ENCODE measurements at regions not wholly inside any gene's neighbourhood (a gene's known extent, or its start where the extent isn't known, plus 50 kb on each side); places are given as distances from the start of the nearest gene placed in this dataset.

GRCh38 chr1:34682452-34683223 is 72.2 kb upstream of the GJB5 start:
- CTCF ChIA-PET, result interaction anchor here (0.6 to 1.3 kb wide), 4 partner anchors 7 to 250 kb away, joined by 3 to 4 read pairs (median 3); no protein-coding TSS in a partner anchor
- H2AFZ ChIP-seq (ENCODE audit: insufficient read depth, low read depth, low read length, poor library complexity, severe bottlenecking), result no peak overlapping the region
- DNase-seq, result no peak
- POLR2A ChIA-PET, result no interaction called here
- no peaks in the 10 kb centered on the region for H3K27me3 ChIP-seq (replicated peaks in 1 of 4; ENCODE audit: control extremely low read depth in 1 of 4, control insufficient read depth in 3 of 4, insufficient read depth in 4 of 4, low read length in 3 of 4)
- no peak overlapping the region for H3K4me2 ChIP-seq (replicated peaks; ENCODE audit: low read depth, low read length, poor library complexity, severe bottlenecking)
- intact Hi-C loops (cut with micrococcal nuclease), result no loop called here
- no peak for ATAC-seq (ENCODE audit: low read depth)
- H3K9me3 Mint-ChIP-seq (ENCODE audit: insufficient read depth), result no peaks in the 10 kb centered on the region
- no peaks in the 10 kb centered on the region for H3K4me1 ChIP-seq (ENCODE audit: control insufficient read depth in 2 of 2, insufficient read depth in 2 of 2, low read length in 2 of 2)
- H3K9ac ChIP-seq (ENCODE audit: low read length), result no peak overlapping the region
- H3K4me3 Mint-ChIP-seq, result no peak overlapping the region
- peaks cover 25% of the 10 kb centered on the region for H3K27me3 Mint-ChIP-seq
- no peak overlapping the region for H3K4me3 ChIP-seq (ENCODE audit: control extremely low read depth in 1 of 5, extremely low read depth in 1 of 5, insufficient read depth in 1 of 5, low read depth in 2 of 5, low read length in 4 of 5)
- no peaks in the 10 kb centered on the region for H3K4me1 Mint-ChIP-seq
- H3K27ac Mint-ChIP-seq, result no peak overlapping the region
- no peaks in the 10 kb centered on the region for H3K79me2 ChIP-seq (ENCODE audit: control insufficient read depth, insufficient read depth, low read length)
- no peaks in the 10 kb centered on the region for H3K36me3 ChIP-seq (replicated peaks in 1 of 2; ENCODE audit: control extremely low read depth in 1 of 2, control insufficient read depth in 1 of 2, extremely low read depth in 1 of 2, insufficient read depth in 2 of 2, low read length in 1 of 2)
- peaks cover 0 to 2% (median 2%) of the 10 kb centered on the region in 3 donors for H3K9me3 ChIP-seq (ENCODE audit: control extremely low read depth in 1 of 3, control insufficient read depth in 2 of 3, insufficient read depth in 1 of 3, low read length in 2 of 3)
- TF ChIP-seq EZH2 (IDR thresholded peaks at IDR 0.05; ENCODE audit: borderline replicate concordance, insufficient read depth, low read depth, low read length, poor library complexity, severe bottlenecking) (no peak), CTCF (IDR thresholded peaks at IDR 0.05) (no peak)
- 100% methylated on average over 1 of the region's 5 CpGs for WGBS (ENCODE audit: insufficient coverage)
- H3K27ac ChIP-seq (ENCODE audit: low read length in 2 of 2), result no peak overlapping the region
- H4K20me1 ChIP-seq (ENCODE audit: control insufficient read depth, insufficient read depth, low read length, poor library complexity, severe bottlenecking), result no peaks in the 10 kb centered on the region

GRCh38 chr1:34683616-34684015 is 71.2 kb upstream of the GJB5 start:
- H4K20me1 ChIP-seq (ENCODE audit: control insufficient read depth, insufficient read depth, low read length, poor library complexity, severe bottlenecking), result no peaks in the 10 kb centered on the region
- no peak for TF ChIP-seq CTCF (IDR thresholded peaks at IDR 0.05)
- H3K4me1 ChIP-seq (ENCODE audit: control insufficient read depth in 2 of 2, insufficient read depth in 2 of 2, low read length in 2 of 2), result no peaks in the 10 kb centered on the region
- DNase-seq (no peak), ATAC-seq (ENCODE audit: low read depth) (no peak)
- H3K4me3 ChIP-seq (ENCODE audit: control extremely low read depth in 1 of 5, extremely low read depth in 1 of 5, insufficient read depth in 1 of 5, low read depth in 2 of 5, low read length in 4 of 5), result no peak overlapping the region
- 48% methylated on average over 3 of the region's 3 CpGs for WGBS (ENCODE audit: insufficient coverage)
- intact Hi-C loops (cut with micrococcal nuclease), result no loop called here
- H3K79me2 ChIP-seq (ENCODE audit: control insufficient read depth, insufficient read depth, low read length), result no peaks in the 10 kb centered on the region
- no peak overlapping the region for H3K9ac ChIP-seq (ENCODE audit: low read length)
- Mint-ChIP-seq H3K4me1 (no peaks in the 10 kb centered on the region), H3K27ac (no peak overlapping the region), H3K4me3 (no peak overlapping the region), H3K9me3 (ENCODE audit: insufficient read depth) (no peaks in the 10 kb centered on the region), H3K27me3 (peaks cover 30% of the 10 kb centered on the region)
- no peak overlapping the region for H3K4me2 ChIP-seq (replicated peaks; ENCODE audit: low read depth, low read length, poor library complexity, severe bottlenecking)
- H3K9me3 ChIP-seq (ENCODE audit: control extremely low read depth in 1 of 3, control insufficient read depth in 2 of 3, insufficient read depth in 1 of 3, low read length in 2 of 3), result peaks cover 0 to 2% (median 2%) of the 10 kb centered on the region in 3 donors
- ChIA-PET POLR2A (no interaction called here), CTCF (interaction anchor here (1.1 to 1.3 kb wide), 2 partner anchors 8 to 11 kb away, joined by 3 to 4 read pairs; no protein-coding TSS in a partner anchor)
- H3K27ac ChIP-seq (ENCODE audit: low read length in 2 of 2), result no peak overlapping the region
- H2AFZ ChIP-seq (ENCODE audit: insufficient read depth, low read depth, low read length, poor library complexity, severe bottlenecking), result no peak overlapping the region
- no peaks in the 10 kb centered on the region for H3K36me3 ChIP-seq (replicated peaks in 1 of 2; ENCODE audit: control extremely low read depth in 1 of 2, control insufficient read depth in 1 of 2, extremely low read depth in 1 of 2, insufficient read depth in 2 of 2, low read length in 1 of 2)
- H3K27me3 ChIP-seq (replicated peaks in 1 of 4; ENCODE audit: control extremely low read depth in 1 of 4, control insufficient read depth in 3 of 4, insufficient read depth in 4 of 4, low read length in 3 of 4), result peaks cover 0 to 7% (median 0%) of the 10 kb centered on the region in 4 experiments

Measured in B cell (primary cell).